ENCODE measurements at regions not wholly inside any gene's neighbourhood (a gene's known extent, or its start where the extent isn't known, plus 50 kb on each side); places are given as distances from the start of the nearest gene placed in this dataset.
"Not testable (repeated sequence)": the region's sequence is repeated elsewhere in the genome, so short reads cannot be mapped to it uniquely, and the experiment has no call there.

GRCh38 chr2:184129073-184129472 is 469.3 kb upstream of the ZNF804A start:
- no peak for DNase-seq

- no peak for DNase-seq
Observed at GRCh38 chr2:184137955-184138354, 460.4 kb upstream of the ZNF804A start.

- DNase-seq, result no peak
Observed at GRCh38 chr2:184141866-184142265, 456.5 kb upstream of the ZNF804A start.

GRCh38 chr2:184154438-184154837 is 443.9 kb upstream of the ZNF804A start:
- DNase-seq, result no peak

GRCh38 chr2:184155791-184156190 is 442.5 kb upstream of the ZNF804A start:
- DNase-seq, result no peak

- no peak for DNase-seq
Observed at GRCh38 chr2:184157141-184157540, 441.2 kb upstream of the ZNF804A start.

- no peak for DNase-seq
Observed at GRCh38 chr2:184162426-184162825, 435.9 kb upstream of the ZNF804A start.

GRCh38 chr2:184168823-184169222 is 429.5 kb upstream of the ZNF804A start:
- not testable (repeated sequence) for DNase-seq

- no peak for DNase-seq
Observed at GRCh38 chr2:184169366-184169765, 429.0 kb upstream of the ZNF804A start.

GRCh38 chr2:184174493-184175104 is 423.7 kb upstream of the ZNF804A start:
- no peak for DNase-seq

- DNase-seq, result no peak
Observed at GRCh38 chr2:184178229-184178628, 420.1 kb upstream of the ZNF804A start.

GRCh38 chr2:184186436-184186835 is 411.9 kb upstream of the ZNF804A start:
- no peak for DNase-seq

- no peak for DNase-seq
Observed at GRCh38 chr2:184187421-184187971, 410.8 kb upstream of the ZNF804A start.

- no peak for DNase-seq
Observed at GRCh38 chr2:184190725-184191124, 407.6 kb upstream of the ZNF804A start.

GRCh38 chr2:184192649-184193048 is 405.7 kb upstream of the ZNF804A start:
- no peak for DNase-seq

- DNase-seq, result no peak
Observed at GRCh38 chr2:184197413-184197812, 400.9 kb upstream of the ZNF804A start.

GRCh38 chr2:184198791-184199190 is 399.5 kb upstream of the ZNF804A start:
- not testable (repeated sequence) for DNase-seq

- no peak for DNase-seq
Observed at GRCh38 chr2:184199274-184199673, 399.1 kb upstream of the ZNF804A start.

- no peak for DNase-seq
Observed at GRCh38 chr2:184201246-184201645, 397.1 kb upstream of the ZNF804A start.

- no peak for DNase-seq
Observed at GRCh38 chr2:184203661-184204060, 394.7 kb upstream of the ZNF804A start.

GRCh38 chr2:184205048-184205596 is 393.2 kb upstream of the ZNF804A start:
- DNase-seq, result no peak

- DNase-seq, result no peak
Observed at GRCh38 chr2:184206045-184206444, 392.3 kb upstream of the ZNF804A start.

- DNase-seq, result no peak
Observed at GRCh38 chr2:184210329-184210728, 388.0 kb upstream of the ZNF804A start.

- no peak for DNase-seq
Observed at GRCh38 chr2:184215745-184216144, 382.6 kb upstream of the ZNF804A start.
